Mammary epithelial cell (primary cell): ENCODE measurements at regions not wholly inside any gene's neighbourhood (a gene's known extent, or its start where the extent isn't known, plus 50 kb on each side); places are given as distances from the start of the nearest gene placed in this dataset.

Experiments used
- CTCF ChIP-seq, 2 donors: IDR thresholded peaks in 1 of 2; conservative IDR thresholded peaks in 1 of 2; 2 replicates each; pipeline ENCODE4 v1.5.1; 2011 to 2012; ENCODE audit warnings: inconsistent platforms in 2 of 2, low read length in 2 of 2, mild to moderate bottlenecking in 2 of 2, control low read depth in 1 of 2, low read depth in 1 of 2; ENCODE audit not compliant: insufficient read depth in 1 of 2; ENCODE audit errors: extremely low read depth in 1 of 2
- EZH2 ChIP-seq: IDR thresholded peaks from 2 replicates; pipeline ENCODE4 v1.6.1; 2012; ENCODE audit warnings: low read length, inconsistent platforms, borderline replicate concordance

- TF ChIP-seq CTCF (conservative IDR thresholded peaks at IDR 0.05 in 1 of 2, IDR thresholded peaks at IDR 0.05 in 1 of 2; ENCODE audit: extremely low read depth in 1 of 2, insufficient read depth in 1 of 2, low read depth in 1 of 2, low read length in 2 of 2) (no peak), EZH2 (no peak)
These were observed 93.6 kb upstream of the ISX start for GRCh38 chr22:34972191-34972897.
